ENCODE measurements at regions not wholly inside any gene's neighbourhood (a gene's known extent, or its start where the extent isn't known, plus 50 kb on each side); places are given as distances from the start of the nearest gene placed in this dataset.

GRCh38 chr18:68229351-68229750 is 485.6 kb downstream of the TMX3 start:
- no peak overlapping the region for H3K27ac ChIP-seq
- no peak for DNase-seq (ENCODE audit: low spot score)
- CTCF ChIA-PET = no interaction called here
- TF ChIP-seq, protein P1, sequence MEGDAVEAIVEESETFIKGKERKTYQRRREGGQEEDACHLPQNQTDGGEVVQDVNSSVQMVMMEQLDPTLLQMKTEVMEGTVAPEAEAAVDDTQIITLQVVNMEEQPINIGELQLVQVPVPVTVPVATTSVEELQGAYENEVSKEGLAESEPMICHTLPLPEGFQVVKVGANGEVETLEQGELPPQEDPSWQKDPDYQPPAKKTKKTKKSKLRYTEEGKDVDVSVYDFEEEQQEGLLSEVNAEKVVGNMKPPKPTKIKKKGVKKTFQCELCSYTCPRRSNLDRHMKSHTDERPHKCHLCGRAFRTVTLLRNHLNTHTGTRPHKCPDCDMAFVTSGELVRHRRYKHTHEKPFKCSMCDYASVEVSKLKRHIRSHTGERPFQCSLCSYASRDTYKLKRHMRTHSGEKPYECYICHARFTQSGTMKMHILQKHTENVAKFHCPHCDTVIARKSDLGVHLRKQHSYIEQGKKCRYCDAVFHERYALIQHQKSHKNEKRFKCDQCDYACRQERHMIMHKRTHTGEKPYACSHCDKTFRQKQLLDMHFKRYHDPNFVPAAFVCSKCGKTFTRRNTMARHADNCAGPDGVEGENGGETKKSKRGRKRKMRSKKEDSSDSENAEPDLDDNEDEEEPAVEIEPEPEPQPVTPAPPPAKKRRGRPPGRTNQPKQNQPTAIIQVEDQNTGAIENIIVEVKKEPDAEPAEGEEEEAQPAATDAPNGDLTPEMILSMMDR (conservative IDR thresholded peaks at IDR 0.05; ENCODE audit: low read depth) = no peak
- POLR2A ChIA-PET (ENCODE audit: low non-redundant PET) = no interaction called here

DNA sequence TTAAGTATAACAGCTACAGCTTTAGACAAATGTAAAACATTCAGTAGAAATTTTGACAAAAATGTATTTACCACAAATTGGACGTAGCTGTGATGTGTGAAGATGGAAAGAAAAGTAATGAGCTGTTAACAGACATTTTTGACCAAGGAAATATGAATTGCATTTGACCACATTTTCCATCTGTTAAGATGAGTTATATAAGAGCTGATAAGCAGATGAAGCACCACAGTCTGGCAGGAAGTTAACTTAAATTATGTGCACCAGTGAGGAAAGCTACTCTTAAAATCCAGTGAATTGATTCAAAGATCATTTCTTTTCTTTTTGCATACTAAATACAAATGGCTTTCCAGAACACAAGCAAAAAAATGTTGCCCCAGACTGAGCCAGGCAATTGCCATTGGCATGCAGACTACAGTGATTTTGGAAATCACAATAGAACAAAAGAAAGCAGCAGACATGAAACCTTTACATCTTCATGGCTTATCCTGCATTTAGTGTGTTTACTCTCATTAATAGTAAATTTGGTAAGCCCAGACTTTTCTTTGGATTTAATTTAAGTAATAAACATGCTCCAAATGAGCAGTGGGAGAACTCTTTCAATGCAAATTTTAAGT is 493.7 kb downstream of the TMX3 start:
- CTCF ChIA-PET = interaction anchor here (1.1 kb wide), 1 partner anchor 16 kb away, joined by 3 read pairs; no protein-coding TSS in a partner anchor
- POLR2A ChIA-PET (ENCODE audit: low non-redundant PET) = no interaction called here
- TF ChIP-seq, protein P1 (conservative IDR thresholded peaks at IDR 0.05; ENCODE audit: low read depth) = no peak
- DNase-seq (ENCODE audit: low spot score) = no peak
- no peak overlapping the region for H3K27ac ChIP-seq

DNA sequence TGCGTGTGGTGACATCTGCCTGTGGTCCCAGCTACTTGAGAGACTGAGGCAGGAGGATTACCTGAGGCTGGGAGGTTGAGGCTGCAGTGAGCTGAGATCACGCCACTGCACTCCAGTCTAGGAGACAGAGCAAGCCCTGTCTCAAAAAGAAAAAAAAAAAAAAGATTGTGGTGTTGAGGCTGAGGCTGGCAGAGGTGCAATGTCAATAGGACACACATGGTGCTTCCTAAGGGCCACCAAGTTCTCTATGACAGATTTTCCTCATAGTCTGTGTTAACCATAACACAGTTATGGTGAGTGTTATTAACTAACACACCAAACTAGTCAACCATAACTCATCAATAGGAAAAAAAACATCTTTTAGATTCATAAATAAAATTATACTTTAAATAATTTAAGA is 494.4 kb downstream of the TMX3 start:
- POLR2A ChIA-PET (ENCODE audit: low non-redundant PET) = no interaction called here
- no peak overlapping the region for H3K27ac ChIP-seq
- CTCF ChIA-PET = interaction anchor here (1.1 kb wide), 1 partner anchor 17 kb away, joined by 3 read pairs; no protein-coding TSS in a partner anchor
- no peak for DNase-seq (ENCODE audit: low spot score)
- TF ChIP-seq, protein P1 (conservative IDR thresholded peaks at IDR 0.05; ENCODE audit: low read depth) = no peak

- POLR2A ChIA-PET (ENCODE audit: low non-redundant PET) = no interaction called here
- no peak for DNase-seq (ENCODE audit: low spot score)
- CTCF ChIA-PET = no interaction called here
- TF ChIP-seq, protein P1 (conservative IDR thresholded peaks at IDR 0.05; ENCODE audit: low read depth) = no peak
- H3K27ac ChIP-seq = no peak overlapping the region
Measured at GRCh38 chr18:68219872-68220271, 495.0 kb downstream of the TMX3 start.

- CTCF ChIA-PET = no interaction called here
- no peak for DNase-seq (ENCODE audit: low spot score)
Measured at GRCh38 chr18:68219274-68219673, 495.6 kb downstream of the TMX3 start.

GRCh38 chr18:68215931-68216330 is 499.0 kb downstream of the TMX3 start:
- peak; percentile 4 for DNase-seq (ENCODE audit: low spot score)
- POLR2A ChIA-PET (ENCODE audit: low non-redundant PET) = no interaction called here
- TF ChIP-seq, protein P1 (conservative IDR thresholded peaks at IDR 0.05; ENCODE audit: low read depth) = no peak
- no peak overlapping the region for H3K27ac ChIP-seq
- CTCF ChIA-PET = no interaction called here

More at GRCh38 chr18:68219274-68219673, 495.6 kb downstream of the TMX3 start:
- no peak overlapping the region for H3K27ac ChIP-seq
- TF ChIP-seq, protein P1 (conservative IDR thresholded peaks at IDR 0.05; ENCODE audit: low read depth) = no peak
- POLR2A ChIA-PET (ENCODE audit: low non-redundant PET) = no interaction called here

Data from RWPE1 (cell line).